Loucy (cell line): ENCODE measurements at regions not wholly inside any gene's neighbourhood (a gene's known extent, or its start where the extent isn't known, plus 50 kb on each side); places are given as distances from the start of the nearest gene placed in this dataset.

Experiments
- EZH2phosphoT487 ChIP-seq: fragments of 200-600 bp; IDR thresholded peaks from 2 replicates; pipeline ENCODE4 v1.6.1; 2018; ENCODE audit warnings: antibody characterized with exemption, mild to moderate bottlenecking, moderate library complexity, borderline replicate concordance
- TF ChIP-seq, protein P1 (sequence below): fragments of 200-600 bp; sonication (generic); conservative IDR thresholded peaks from 2 replicates; pipeline ENCODE4 v1.5.1; 2014; ENCODE audit warnings: mild to moderate bottlenecking, antibody characterized with exemption, low read length

DNA sequence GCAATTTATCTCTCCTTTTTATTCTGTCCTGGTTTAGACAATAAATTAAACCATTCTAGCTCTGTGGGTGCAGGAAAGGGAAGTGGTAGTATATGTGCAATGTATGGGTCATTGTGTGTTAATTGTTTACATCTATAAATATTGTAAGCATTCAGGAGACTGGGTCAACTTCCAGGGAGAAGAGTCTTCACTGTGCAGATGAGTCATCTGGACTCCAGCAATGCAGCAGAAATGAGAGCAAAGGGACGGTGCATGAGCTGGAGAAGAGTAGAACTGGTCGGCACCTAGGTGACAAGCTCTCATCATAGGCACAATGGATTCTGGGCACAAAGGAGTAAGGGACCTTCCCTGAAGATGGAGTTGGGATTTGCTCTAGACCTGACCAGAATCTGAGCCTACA lies 211.1 kb upstream of the DAAM1 start:
- TF ChIP-seq, protein P1, sequence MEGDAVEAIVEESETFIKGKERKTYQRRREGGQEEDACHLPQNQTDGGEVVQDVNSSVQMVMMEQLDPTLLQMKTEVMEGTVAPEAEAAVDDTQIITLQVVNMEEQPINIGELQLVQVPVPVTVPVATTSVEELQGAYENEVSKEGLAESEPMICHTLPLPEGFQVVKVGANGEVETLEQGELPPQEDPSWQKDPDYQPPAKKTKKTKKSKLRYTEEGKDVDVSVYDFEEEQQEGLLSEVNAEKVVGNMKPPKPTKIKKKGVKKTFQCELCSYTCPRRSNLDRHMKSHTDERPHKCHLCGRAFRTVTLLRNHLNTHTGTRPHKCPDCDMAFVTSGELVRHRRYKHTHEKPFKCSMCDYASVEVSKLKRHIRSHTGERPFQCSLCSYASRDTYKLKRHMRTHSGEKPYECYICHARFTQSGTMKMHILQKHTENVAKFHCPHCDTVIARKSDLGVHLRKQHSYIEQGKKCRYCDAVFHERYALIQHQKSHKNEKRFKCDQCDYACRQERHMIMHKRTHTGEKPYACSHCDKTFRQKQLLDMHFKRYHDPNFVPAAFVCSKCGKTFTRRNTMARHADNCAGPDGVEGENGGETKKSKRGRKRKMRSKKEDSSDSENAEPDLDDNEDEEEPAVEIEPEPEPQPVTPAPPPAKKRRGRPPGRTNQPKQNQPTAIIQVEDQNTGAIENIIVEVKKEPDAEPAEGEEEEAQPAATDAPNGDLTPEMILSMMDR, result no peak
- no peak for TF ChIP-seq EZH2phosphoT487
